ENCODE measurements at regions not wholly inside any gene's neighbourhood (a gene's known extent, or its start where the extent isn't known, plus 50 kb on each side); places are given as distances from the start of the nearest gene placed in this dataset.

DNA sequence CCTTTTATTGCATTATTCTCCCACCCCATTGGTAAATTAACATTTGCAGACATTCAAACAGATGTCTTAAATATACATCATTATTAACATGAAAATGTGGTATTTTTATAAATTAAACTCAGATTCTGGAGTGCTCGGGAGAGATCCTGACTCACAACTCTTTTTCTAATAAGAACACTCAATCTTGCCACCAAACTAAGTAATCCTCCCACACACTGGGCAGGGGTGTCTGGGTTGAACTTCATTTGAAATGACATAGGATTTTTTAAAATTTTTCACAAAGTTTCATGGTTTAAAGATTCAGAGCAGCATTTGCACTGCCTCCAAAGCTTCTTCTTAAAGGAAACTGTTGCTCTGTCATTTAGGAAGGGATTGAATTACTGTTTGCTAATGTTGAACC lies 754.3 kb downstream of the MECOM start:
- TF ChIP-seq EZH2 (IDR thresholded peaks at IDR 0.05; ENCODE audit: insufficient read depth, poor library complexity, severe bottlenecking): no peak
- no peak for TF ChIP-seq EZH2phosphoT487 (IDR thresholded peaks at IDR 0.05; ENCODE audit: insufficient read depth, low read depth)

Data from GM23248 (cell line).